SK-N-SH (cell line): ENCODE measurements at regions not wholly inside any gene's neighbourhood (a gene's known extent, or its start where the extent isn't known, plus 50 kb on each side); places are given as distances from the start of the nearest gene placed in this dataset.

Experiments
- CTCF ChIA-PET: fragments of 300-600, 350-600 bp; formaldehyde crosslinking; extraction: SDS; loops from one replicate; lab custom pipeline; 2021; lab: Yijun Ruan, JAX
- POLR2A ChIA-PET: fragments of 350-600 bp; sonication (Branson Sonifier 250); formaldehyde crosslinking; extraction: SDS; loops from one replicate; lab custom pipeline; 2020; ENCODE audit warnings: antibody characterized with exemption, inconsistent platforms; lab: Yijun Ruan, JAX
- DNase-seq: peaks from one replicate; pipeline ENCODE4 v3.0.0; 2012
- H2AFZ ChIP-seq: fragments of 200-600 bp; sonication (generic); 2 replicates; pipeline ENCODE4 v1.8.1; 2016; ENCODE audit warnings: antibody characterized with exemption, mild to moderate bottlenecking, low read depth
- H3F3A ChIP-seq: fragments of 200-600 bp; sonication (generic); replicated peaks from 2 replicates; pipeline ENCODE3; 2016; ENCODE audit warnings: antibody characterized with exemption, mild to moderate bottlenecking; ENCODE audit not compliant: insufficient read depth
- H3K27ac ChIP-seq, 2 experiments: fragments of 200-500 bp in 1 of 2; fragments of 200-600 bp in 1 of 2; sonication (Bioruptor generic) in 1 of 2; sonication (generic), shearing (Covaris generic) in 1 of 2; 2 replicates each; pipeline versions ENCODE4 v1.5.1 to v1.6.1; 2014 to 2016; ENCODE audit warnings: low read depth in 2 of 2, inconsistent platforms in 1 of 2, low read length in 1 of 2, mild to moderate bottlenecking in 1 of 2, mixed read lengths in 1 of 2
- H3K27me3 ChIP-seq: fragments of 200-600 bp; sonication (generic), shearing (Covaris generic); 2 replicates; pipeline ENCODE4 v1.6.1; 2016; ENCODE audit warnings: mixed run types; ENCODE audit not compliant: insufficient read depth
- H3K36me3 ChIP-seq, 2 experiments: fragments of 200-500 bp in 1 of 2; fragments of 200-600 bp in 1 of 2; sonication (Bioruptor generic) in 1 of 2; sonication (generic) in 1 of 2; replicated peaks in 1 of 2; 2 replicates each; pipeline versions ENCODE3 to v1.5.1; 2014 to 2016; ENCODE audit warnings: low read length in 1 of 2, mild to moderate bottlenecking in 1 of 2; ENCODE audit not compliant: insufficient read depth in 2 of 2, control insufficient read depth in 1 of 2
- H3K4me1 ChIP-seq, 2 experiments: fragments of 200-500 bp in 1 of 2; fragments of 200-600 bp in 1 of 2; sonication (Bioruptor generic) in 1 of 2; sonication (generic), shearing (Covaris generic) in 1 of 2; 2 replicates each; pipeline versions ENCODE4 v1.5.1 to v1.6.1; 2014 to 2016; ENCODE audit warnings: low read depth in 1 of 2, low read length in 1 of 2, mixed run types in 1 of 2; ENCODE audit not compliant: insufficient read depth in 2 of 2, control insufficient read depth in 1 of 2
- H3K4me2 ChIP-seq: fragments of 200-600 bp; sonication (generic), shearing (Covaris generic); 2 replicates; pipeline ENCODE4 v1.6.1; 2017; ENCODE audit warnings: mixed run types
- H3K4me3 ChIP-seq, 2 experiments: fragments of 200-500 bp in 1 of 2; fragments of 200-600 bp in 1 of 2; sonication (Bioruptor generic) in 1 of 2; sonication (generic), shearing (Covaris generic) in 1 of 2; 2 replicates each; pipeline versions ENCODE4 v1.5.1 to v1.8.1; 2014 to 2016; ENCODE audit warnings: low read depth in 2 of 2, inconsistent platforms in 1 of 2, low read length in 1 of 2, mild to moderate bottlenecking in 1 of 2, mixed read lengths in 1 of 2, moderate library complexity in 1 of 2
- H3K79me2 ChIP-seq: fragments of 200-600 bp; sonication (generic); 2 replicates; pipeline ENCODE4 v1.8.1; 2017; ENCODE audit warnings: mild to moderate bottlenecking; ENCODE audit not compliant: insufficient read depth
- H3K9ac ChIP-seq: fragments of 200-600 bp; sonication (generic); 2 replicates; pipeline ENCODE4 v1.6.1; 2017; ENCODE audit warnings: mixed run types
- H3K9me2 ChIP-seq: fragments of 200-600 bp; sonication (generic); 2 replicates; pipeline ENCODE4 v1.6.1; 2017; ENCODE audit warnings: mixed run types
- H3K9me3 ChIP-seq: fragments of 200-600 bp; sonication (generic); 2 replicates; pipeline ENCODE4 v1.6.1; 2017; ENCODE audit warnings: mixed run types, mild to moderate bottlenecking, moderate library complexity
- H4K20me1 ChIP-seq: fragments of 200-600 bp; sonication (generic); 2 replicates; pipeline ENCODE4 v1.6.1; 2017; ENCODE audit warnings: mild to moderate bottlenecking, mixed run types; ENCODE audit not compliant: insufficient read depth
- CHD2 ChIP-seq: fragments of 150-350 bp; IDR thresholded peaks from 2 replicates; pipeline ENCODE4 v1.6.1; 2018; ENCODE audit warnings: low read length; ENCODE audit not compliant: partially characterized antibody
- CTCF ChIP-seq: fragments of 200-600 bp; sonication (generic); IDR thresholded peaks from 2 replicates; pipeline ENCODE4 v1.6.1; 2017; ENCODE audit warnings: antibody characterized with exemption, mild to moderate bottlenecking, moderate library complexity
- ELF1 ChIP-seq: IDR thresholded peaks from 2 replicates; pipeline ENCODE4 v1.4.0; 2012
- EP300 ChIP-seq, 2 experiments: IDR thresholded peaks; 2 replicates each; pipeline versions ENCODE4 v1.4.0 to v1.6.1; 2012; ENCODE audit warnings: borderline replicate concordance in 1 of 2, low read depth in 1 of 2, low read length in 1 of 2
- EZH2phosphoT487 ChIP-seq: fragments of 200-600 bp; sonication (generic); IDR thresholded peaks from 2 replicates; pipeline ENCODE4 v1.6.1; 2017; ENCODE audit warnings: low read depth, mixed run types, mild to moderate bottlenecking, antibody characterized with exemption, moderate library complexity, borderline replicate concordance
- FOXJ3 ChIP-seq: sonication (generic); formaldehyde crosslinking; IDR thresholded peaks from 2 replicates; pipeline ENCODE4 v1.5.1; 2020; ENCODE audit warnings: mild to moderate bottlenecking, missing genetic modification reagents
- GATA2 ChIP-seq: sonication (generic); formaldehyde crosslinking; IDR thresholded peaks from 2 replicates; pipeline ENCODE4 v1.5.0; 2020; ENCODE audit warnings: mild to moderate bottlenecking, missing genetic modification reagents
- JUND ChIP-seq: IDR thresholded peaks from 2 replicates; pipeline ENCODE4 v1.4.0; 2012
- MAX ChIP-seq: IDR thresholded peaks from 2 replicates; pipeline ENCODE4 v1.4.0; 2012; ENCODE audit warnings: low read depth
- NFIC ChIP-seq: IDR thresholded peaks from 2 replicates; pipeline ENCODE4 v1.4.0; 2012; ENCODE audit warnings: borderline replicate concordance
- PBX3 ChIP-seq: IDR thresholded peaks from 2 replicates; pipeline ENCODE4; 2012
- POLR2AphosphoS5 ChIP-seq: IDR thresholded peaks from 2 replicates; pipeline ENCODE4 v1.6.1; 2012; ENCODE audit warnings: low read depth, low read length
- RAD21 ChIP-seq: IDR thresholded peaks from 2 replicates; pipeline ENCODE4 v1.6.1; 2012; ENCODE audit warnings: mild to moderate bottlenecking, low read length
- SIN3A ChIP-seq: IDR thresholded peaks from 2 replicates; pipeline ENCODE4 v1.6.1; 2012; ENCODE audit warnings: low read depth, mild to moderate bottlenecking, low read length, moderate library complexity, borderline replicate concordance
- SMC3 ChIP-seq: IDR thresholded peaks from 2 replicates; pipeline ENCODE4 v1.6.1; 2012; ENCODE audit warnings: low read depth, low read length, improper control_type of control experiment
- TAF1 ChIP-seq: IDR thresholded peaks from 2 replicates; pipeline ENCODE4 v1.6.1; 2012; ENCODE audit warnings: low read depth, mild to moderate bottlenecking, low read length, moderate library complexity, borderline replicate concordance
- TCF12 ChIP-seq: IDR thresholded peaks from 2 replicates; pipeline ENCODE4 v1.4.0; 2012
- USF2 ChIP-seq: fragments of 150-350 bp; IDR thresholded peaks from 2 replicates; pipeline ENCODE4 v1.6.1; 2017; ENCODE audit warnings: antibody characterized with exemption, low read length, low read depth, borderline replicate concordance
- WGBS: methylation state at CpG from one replicate; pipeline ENCODE4 v1.1.6; 2017; ENCODE audit warnings: low lambda C conversion rate; 5-methylcytosine and 5-hydroxymethylcytosine counted together

- Histone ChIP-seq H2AFZ (no peak overlapping the region), H3K4me2 (no peak overlapping the region), H3K4me1 (peaks cover 0 to 6% of the 10 kb centered on the region in 2 experiments; a peak in 1 of 4 replicates), H3K9me2 (no peaks in the 10 kb centered on the region), H4K20me1 (no peaks in the 10 kb centered on the region), H3K79me2 (no peaks in the 10 kb centered on the region), H3K9me3 (no peaks in the 10 kb centered on the region), H3K9ac (no peak overlapping the region), H3K27me3 (no peaks in the 10 kb centered on the region), H3K27ac (no peak overlapping the region), H3K36me3 (no peaks in the 10 kb centered on the region), H3F3A (no peaks in the 10 kb centered on the region), H3K4me3 (no peak overlapping the region)
- POLR2A ChIA-PET, result no interaction called here
- no peak for TF ChIP-seq CHD2
- no peak for TF ChIP-seq FOXJ3 (CRISPR knock-in tag)
- TF ChIP-seq JUND, result no peak
- TF ChIP-seq GATA2 (CRISPR knock-in tag), result no peak
- no peak for TF ChIP-seq CTCF
- no peak for TF ChIP-seq NFIC
- TF ChIP-seq USF2, result no peak
- no peak for TF ChIP-seq TCF12
- no peak for TF ChIP-seq SMC3
- TF ChIP-seq EZH2phosphoT487, result no peak
- no peak for TF ChIP-seq EP300 (IDR thresholded peaks at IDR 0.05; ENCODE audit: borderline replicate concordance in 1 of 2, low read depth in 1 of 2, low read length in 1 of 2)
- TF ChIP-seq PBX3, result no peak
- no peak for TF ChIP-seq TAF1
- TF ChIP-seq RAD21, result no peak
- CTCF ChIA-PET, result no interaction called here
- DNase-seq, result no peak
- 97% methylated on average over 3 of the region's 3 CpGs for WGBS
Measured at GRCh38 chr1:184185347-184185746, 133.8 kb downstream of the TSEN15 start.

GRCh38 chr1:184186167-184186566 is 134.6 kb downstream of the TSEN15 start:
- Histone ChIP-seq H3F3A (no peaks in the 10 kb centered on the region), H3K4me3 (no peak overlapping the region), H3K4me2 (no peak overlapping the region), H3K36me3 (no peaks in the 10 kb centered on the region), H4K20me1 (no peaks in the 10 kb centered on the region), H3K4me1 (peaks cover 0 to 12% of the 10 kb centered on the region in 2 experiments; a peak in 2 of 4 replicates), H3K27ac (no peak overlapping the region), H3K9ac (no peak overlapping the region), H3K27me3 (no peaks in the 10 kb centered on the region), H3K9me3 (no peaks in the 10 kb centered on the region), H3K79me2 (no peaks in the 10 kb centered on the region), H3K9me2 (no peaks in the 10 kb centered on the region), H2AFZ (no peak overlapping the region; the same call in 1 of the 2 replicates)
- POLR2A ChIA-PET, result no interaction called here
- DNase-seq, result no peak
- CTCF ChIA-PET, result interaction anchor here (0.5 kb wide), 1 partner anchor 474 kb away, joined by 3 read pairs; no protein-coding TSS in a partner anchor
- no peak for TF ChIP-seq MAX
- no peak for TF ChIP-seq ELF1
- no peak for TF ChIP-seq SIN3A
- no peak for TF ChIP-seq POLR2AphosphoS5
